Endothelial cell (in vitro differentiated cells): ENCODE measurements at regions not wholly inside any gene's neighbourhood (a gene's known extent, or its start where the extent isn't known, plus 50 kb on each side); places are given as distances from the start of the nearest gene placed in this dataset.

Source experiments
- DNase-seq: peaks from one replicate; pipeline ENCODE4 v3.0.0; 2021; ENCODE audit warnings: low spot score
- H3K27ac Mint-ChIP-seq: one replicate; pipeline ENCODE4 v1.8.0; 2021; ENCODE audit warnings: mixed read lengths, inconsistent platforms; ENCODE audit not compliant: unreplicated experiment
- H3K27me3 Mint-ChIP-seq: one replicate; pipeline ENCODE4 v1.8.0; 2021; ENCODE audit warnings: mild to moderate bottlenecking, moderate library complexity, mixed read lengths, inconsistent platforms; ENCODE audit not compliant: unreplicated experiment
- H3K36me3 Mint-ChIP-seq: one replicate; pipeline ENCODE4 v1.8.0; 2021; ENCODE audit warnings: mild to moderate bottlenecking, low read depth, mixed read lengths, inconsistent platforms; ENCODE audit not compliant: unreplicated experiment
- H3K4me1 Mint-ChIP-seq: one replicate; pipeline ENCODE4 v1.8.0; 2021; ENCODE audit warnings: mild to moderate bottlenecking, mixed read lengths, inconsistent platforms; ENCODE audit not compliant: unreplicated experiment
- H3K4me3 Mint-ChIP-seq: one replicate; pipeline ENCODE4 v1.8.0; 2021; ENCODE audit warnings: mild to moderate bottlenecking, mixed read lengths, inconsistent platforms; ENCODE audit not compliant: unreplicated experiment
- H3K9me3 Mint-ChIP-seq: one replicate; pipeline ENCODE4 v1.8.0; 2021; ENCODE audit warnings: mixed read lengths, inconsistent platforms; ENCODE audit not compliant: unreplicated experiment
- TF ChIP-seq, protein P1 (sequence below): fragments of 200-600 bp; sonication (generic); IDR thresholded peaks from one replicate; pipeline ENCODE4 v1.5.0; 2021; ENCODE audit warnings: antibody characterized with exemption; ENCODE audit not compliant: unreplicated experiment

DNA sequence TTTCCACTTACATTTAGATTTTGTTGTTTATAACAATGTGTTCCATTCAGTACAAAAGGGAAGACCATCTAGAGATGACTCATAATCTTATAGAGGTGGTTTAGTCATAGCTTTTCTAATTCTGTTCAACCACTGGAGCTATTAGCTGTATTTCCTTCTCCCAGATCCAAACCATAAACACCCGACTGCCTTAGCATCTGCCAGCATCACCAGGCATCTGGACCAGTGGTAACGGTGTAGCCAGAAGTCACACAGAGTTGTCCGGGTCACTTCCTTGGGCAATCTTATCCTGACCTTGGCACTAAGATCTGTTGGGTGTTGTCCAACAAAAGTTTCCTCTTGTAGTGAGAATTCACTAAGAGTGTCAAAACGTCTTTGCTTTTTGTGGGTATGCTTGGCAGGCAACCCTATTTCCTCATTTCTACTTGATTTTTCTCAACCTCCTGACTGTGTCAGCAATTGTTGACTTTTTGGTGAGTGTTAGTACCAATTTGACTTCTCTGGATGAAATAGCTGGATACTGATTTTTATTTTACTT, 372.1 kb upstream of the B3GALT2 start:
- H3K27ac Mint-ChIP-seq, result no peak overlapping the region
- TF ChIP-seq, protein P1, sequence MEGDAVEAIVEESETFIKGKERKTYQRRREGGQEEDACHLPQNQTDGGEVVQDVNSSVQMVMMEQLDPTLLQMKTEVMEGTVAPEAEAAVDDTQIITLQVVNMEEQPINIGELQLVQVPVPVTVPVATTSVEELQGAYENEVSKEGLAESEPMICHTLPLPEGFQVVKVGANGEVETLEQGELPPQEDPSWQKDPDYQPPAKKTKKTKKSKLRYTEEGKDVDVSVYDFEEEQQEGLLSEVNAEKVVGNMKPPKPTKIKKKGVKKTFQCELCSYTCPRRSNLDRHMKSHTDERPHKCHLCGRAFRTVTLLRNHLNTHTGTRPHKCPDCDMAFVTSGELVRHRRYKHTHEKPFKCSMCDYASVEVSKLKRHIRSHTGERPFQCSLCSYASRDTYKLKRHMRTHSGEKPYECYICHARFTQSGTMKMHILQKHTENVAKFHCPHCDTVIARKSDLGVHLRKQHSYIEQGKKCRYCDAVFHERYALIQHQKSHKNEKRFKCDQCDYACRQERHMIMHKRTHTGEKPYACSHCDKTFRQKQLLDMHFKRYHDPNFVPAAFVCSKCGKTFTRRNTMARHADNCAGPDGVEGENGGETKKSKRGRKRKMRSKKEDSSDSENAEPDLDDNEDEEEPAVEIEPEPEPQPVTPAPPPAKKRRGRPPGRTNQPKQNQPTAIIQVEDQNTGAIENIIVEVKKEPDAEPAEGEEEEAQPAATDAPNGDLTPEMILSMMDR, result no peak
- no peaks in the 10 kb centered on the region for H3K9me3 Mint-ChIP-seq
- no peaks in the 10 kb centered on the region for H3K27me3 Mint-ChIP-seq
- no peak overlapping the region for H3K4me3 Mint-ChIP-seq
- DNase-seq, result no peak
- no peaks in the 10 kb centered on the region for H3K36me3 Mint-ChIP-seq
- peaks cover 3% of the 10 kb centered on the region for H3K4me1 Mint-ChIP-seq

DNA sequence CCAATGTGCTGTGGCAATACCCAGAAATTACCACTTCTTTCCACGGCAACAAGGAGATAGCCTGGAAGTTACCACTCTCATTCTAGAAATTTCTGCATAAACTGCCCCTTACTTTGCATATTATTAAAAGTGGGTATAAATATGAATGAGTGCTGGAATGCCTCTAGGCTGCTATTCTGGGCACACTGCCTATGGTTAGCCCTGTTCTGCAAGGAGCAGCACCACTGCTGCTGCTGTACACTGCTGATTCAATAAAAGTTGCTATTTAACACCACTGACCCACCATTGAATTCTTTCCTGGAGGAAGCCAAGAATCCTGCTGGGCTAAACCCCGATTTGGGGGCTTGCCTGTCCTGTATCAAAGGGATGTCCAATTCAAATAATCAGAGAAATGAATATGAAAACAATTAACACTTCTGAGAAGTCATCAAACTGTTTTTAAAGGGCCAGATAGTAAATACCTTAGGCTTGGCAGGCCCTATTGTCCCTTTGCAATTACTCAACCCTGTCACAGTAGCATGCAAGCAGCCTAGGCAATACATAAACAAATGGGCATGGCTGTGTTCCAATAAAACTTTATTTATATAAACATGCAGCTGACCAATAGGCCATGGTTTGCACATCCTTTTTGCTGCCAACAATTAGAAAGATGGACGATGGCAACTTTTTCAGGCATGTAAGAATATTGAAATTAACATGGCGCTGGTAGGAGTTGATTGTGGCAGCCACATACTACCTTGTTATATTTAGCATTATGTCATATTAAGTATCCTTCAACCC, 369.4 kb upstream of the B3GALT2 start:
- TF ChIP-seq, protein P1, result no peak
- Mint-ChIP-seq H3K4me3 (no peak overlapping the region), H3K27ac (no peak overlapping the region), H3K27me3 (no peaks in the 10 kb centered on the region), H3K9me3 (no peaks in the 10 kb centered on the region), H3K36me3 (no peaks in the 10 kb centered on the region), H3K4me1 (peaks cover 7% of the 10 kb centered on the region)
- DNase-seq, result no peak

DNA sequence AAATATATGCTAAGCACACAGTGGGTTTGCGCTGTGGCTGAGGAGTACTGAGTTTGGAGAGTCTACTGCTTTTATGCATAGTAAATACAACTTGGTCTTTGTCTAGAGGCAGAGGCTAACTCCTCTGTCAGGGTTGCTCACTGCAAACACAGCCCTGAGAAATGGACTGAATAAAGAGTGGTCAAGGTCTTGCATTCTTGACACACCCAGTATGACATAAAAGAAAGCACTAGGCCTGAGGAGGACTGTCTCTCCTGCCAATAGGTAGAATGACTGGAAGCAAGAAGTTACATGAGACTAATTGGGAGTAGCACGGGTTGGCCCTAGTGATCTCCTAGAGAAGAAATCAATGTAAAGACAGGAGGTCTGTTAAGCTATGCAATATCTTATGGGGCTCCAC, 367.2 kb upstream of the B3GALT2 start:
- Mint-ChIP-seq H3K36me3 (no peaks in the 10 kb centered on the region), H3K4me3 (no peak overlapping the region)
- TF ChIP-seq, protein P1, result no peak

DNA sequence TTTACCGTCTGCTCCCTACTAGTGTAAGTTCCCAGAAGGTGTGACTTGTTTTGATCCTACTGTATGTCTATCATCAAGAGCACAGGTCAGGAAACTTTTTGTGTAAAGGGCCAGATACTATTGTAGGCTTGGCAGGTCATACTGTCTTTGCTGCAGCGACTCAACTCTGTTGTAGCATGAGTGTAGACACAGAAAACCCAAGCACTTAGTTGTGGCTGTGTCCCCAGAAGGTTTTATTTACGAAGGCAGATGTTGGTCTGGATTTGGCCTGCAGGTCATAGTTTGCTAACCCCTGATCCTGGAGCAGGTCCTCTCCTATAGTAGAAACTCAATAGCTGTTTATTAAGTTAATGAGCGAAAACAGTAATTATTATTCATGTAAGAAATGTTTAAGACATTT, 365.9 kb upstream of the B3GALT2 start:
- no peak for DNase-seq
- Mint-ChIP-seq H3K27me3 (no peaks in the 10 kb centered on the region), H3K9me3 (no peaks in the 10 kb centered on the region), H3K27ac (no peak overlapping the region), H3K4me1 (peaks cover 11% of the 10 kb centered on the region), H3K36me3 (no peaks in the 10 kb centered on the region), H3K4me3 (no peak overlapping the region)
- TF ChIP-seq, protein P1, result no peak

More for the DNA sequence above, 367.2 kb upstream of the B3GALT2 start:
- no peaks in the 10 kb centered on the region for H3K27me3 Mint-ChIP-seq
- DNase-seq, result no peak
- peaks cover 7% of the 10 kb centered on the region for H3K4me1 Mint-ChIP-seq
- H3K27ac Mint-ChIP-seq, result no peak overlapping the region
- no peaks in the 10 kb centered on the region for H3K9me3 Mint-ChIP-seq

DNA sequence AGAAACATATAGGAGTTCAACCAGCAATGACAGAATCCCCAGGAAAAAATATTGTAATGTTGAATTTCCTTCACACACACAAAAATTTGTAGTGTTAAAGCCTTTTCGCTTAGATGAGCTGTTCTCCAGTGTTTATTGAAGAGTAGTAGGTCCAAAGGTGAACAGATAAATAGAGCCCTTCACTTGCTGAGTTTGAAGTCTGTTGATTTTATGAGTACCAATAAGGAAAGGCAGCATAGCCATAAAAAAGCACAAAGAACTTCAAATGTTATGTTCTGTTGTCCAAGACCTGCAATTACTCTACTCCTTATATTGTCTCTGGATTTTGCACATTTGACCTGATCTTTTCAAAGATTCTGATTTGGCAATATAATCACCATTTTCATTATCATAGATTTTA, 362.7 kb upstream of the B3GALT2 start:
- H3K4me1 Mint-ChIP-seq, result peaks cover 13% of the 10 kb centered on the region
- H3K36me3 Mint-ChIP-seq, result no peaks in the 10 kb centered on the region
- DNase-seq, result no peak
- H3K4me3 Mint-ChIP-seq, result no peak overlapping the region
- no peak overlapping the region for H3K27ac Mint-ChIP-seq
- TF ChIP-seq, protein P1, result no peak
- H3K9me3 Mint-ChIP-seq, result no peaks in the 10 kb centered on the region
- H3K27me3 Mint-ChIP-seq, result no peaks in the 10 kb centered on the region
